ENCODE measurements at regions not wholly inside any gene's neighbourhood (a gene's known extent, or its start where the extent isn't known, plus 50 kb on each side); places are given as distances from the start of the nearest gene placed in this dataset.

DNA sequence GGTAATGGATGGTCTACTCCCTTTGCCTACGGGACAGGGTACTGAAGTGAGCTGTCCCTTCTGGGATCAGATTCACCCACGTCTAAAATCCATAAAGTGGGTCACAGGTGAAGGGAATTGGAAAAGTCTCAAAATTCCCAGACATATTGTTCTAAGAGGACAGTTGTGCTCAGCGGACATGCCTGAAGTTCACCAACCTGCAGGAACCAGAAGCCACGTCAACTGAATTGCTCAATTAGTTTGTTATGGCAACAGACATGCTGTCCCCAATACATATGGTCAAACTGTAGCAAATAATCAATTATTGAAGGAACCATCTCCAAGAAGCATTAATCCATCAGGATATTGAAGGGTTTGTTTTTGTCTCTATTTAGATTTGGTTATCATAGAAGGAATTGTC is 190.2 kb downstream of the FRK start (continued):
- TF ChIP-seq HDAC6 (IDR thresholded peaks at IDR 0.05; ENCODE audit: low read depth, low read length) (no peak), SNRNP70 (optimal IDR thresholded peaks at IDR 0.05; ENCODE audit: low read depth, low read length) (no peak), YBX1 (IDR thresholded peaks at IDR 0.05) (no peak), SMARCE1 (IDR thresholded peaks at IDR 0.05) (no peak)
- TF ChIP-seq, protein P1, sequence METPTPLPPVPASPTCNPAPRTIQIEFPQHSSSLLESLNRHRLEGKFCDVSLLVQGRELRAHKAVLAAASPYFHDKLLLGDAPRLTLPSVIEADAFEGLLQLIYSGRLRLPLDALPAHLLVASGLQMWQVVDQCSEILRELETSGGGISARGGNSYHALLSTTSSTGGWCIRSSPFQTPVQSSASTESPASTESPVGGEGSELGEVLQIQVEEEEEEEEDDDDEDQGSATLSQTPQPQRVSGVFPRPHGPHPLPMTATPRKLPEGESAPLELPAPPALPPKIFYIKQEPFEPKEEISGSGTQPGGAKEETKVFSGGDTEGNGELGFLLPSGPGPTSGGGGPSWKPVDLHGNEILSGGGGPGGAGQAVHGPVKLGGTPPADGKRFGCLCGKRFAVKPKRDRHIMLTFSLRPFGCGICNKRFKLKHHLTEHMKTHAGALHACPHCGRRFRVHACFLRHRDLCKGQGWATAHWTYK (CRISPR knock-in tag; IDR thresholded peaks at IDR 0.05): no peak

DNA sequence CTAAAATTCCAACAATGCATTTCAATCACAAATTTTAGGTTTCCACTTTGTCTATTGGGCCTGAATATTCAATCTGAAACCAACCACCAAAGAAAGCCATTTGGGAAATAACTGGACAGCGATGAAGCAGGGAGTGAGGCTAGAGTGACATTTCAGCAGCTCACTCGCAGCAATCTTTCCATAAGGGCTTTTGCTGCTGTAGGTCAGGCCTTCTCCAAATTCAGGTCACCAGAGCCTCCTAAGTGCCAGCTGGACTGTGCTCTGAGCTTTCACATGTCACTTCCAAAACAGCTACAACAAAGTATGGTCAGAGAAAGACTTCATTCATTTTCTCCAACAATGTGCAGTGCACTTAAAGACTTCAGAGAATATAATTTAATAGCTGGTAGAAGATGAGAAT is 194.8 kb downstream of the FRK start:
- Histone ChIP-seq H3K9me1 (ENCODE audit: control insufficient read depth, insufficient read depth, low read length) (no peaks in the 10 kb centered on the region), H4K20me1 (replicated peaks; ENCODE audit: control insufficient read depth, insufficient read depth, low read length) (no peaks in the 10 kb centered on the region), H3K9me3 (replicated peaks; ENCODE audit: control insufficient read depth, insufficient read depth, low read depth, low read length) (no peaks in the 10 kb centered on the region; the same call in 1 of the 2 replicates), H3K79me2 (ENCODE audit: control insufficient read depth, insufficient read depth, low read length) (no peaks in the 10 kb centered on the region), H3K4me1 (replicated peaks in 1 of 2; ENCODE audit: control insufficient read depth in 2 of 2, insufficient read depth in 2 of 2, low read length in 2 of 2) (no peaks in the 10 kb centered on the region), H2AFZ (ENCODE audit: low read depth, low read length) (no peak overlapping the region), H3K9ac (ENCODE audit: insufficient read depth in 1 of 2, low read depth in 2 of 2, low read length in 2 of 2) (no peak overlapping the region), H3K4me2 (ENCODE audit: insufficient read depth, low read length) (no peak overlapping the region), H3K27ac (ENCODE audit: extremely low read depth, low read depth, low read length) (no peak overlapping the region), H3K4me3 (no peak overlapping the region), H3K36me3 (ENCODE audit: control insufficient read depth, insufficient read depth, low read length) (no peaks in the 10 kb centered on the region), H3K27me3 (ENCODE audit: control insufficient read depth in 2 of 2, insufficient read depth in 2 of 2, low read length in 2 of 2) (no peaks in the 10 kb centered on the region)
- no TSS peak for BruUV-seq (replicated peaks)
- ChIA-PET POLR2A (no interaction called here), CTCF (ENCODE audit: low intra/inter-chr PET ratio) (no interaction called here)
- no peak for TF ChIP-seq ZNF12 (CRISPR knock-in tag; IDR thresholded peaks at IDR 0.05)
- no peak for TF ChIP-seq NFIC (IDR thresholded peaks at IDR 0.05)
- no peak for TF ChIP-seq ZSCAN32 (CRISPR knock-in tag; IDR thresholded peaks at IDR 0.05)
- TF ChIP-seq E2F3 (CRISPR knock-in tag; IDR thresholded peaks at IDR 0.05): no peak
- no peak for ATAC-seq
- in situ Hi-C loops (cut with MboI): no loop called here
- intact Hi-C loops (cut with micrococcal nuclease): no loop called here
- no peak for DNase-seq (ENCODE audit: extremely low read depth in 1 of 4, low spot score in 3 of 4)
- 0% methylated on average over 2 of the region's 2 CpGs for WGBS (ENCODE audit: insufficient coverage, low coverage, missing lambda C conversion rate)
- FAIRE-seq: no peak

All from K562 (cell line).